NT2/D1 (cell line): ENCODE measurements at regions not wholly inside any gene's neighbourhood (a gene's known extent, or its start where the extent isn't known, plus 50 kb on each side); places are given as distances from the start of the nearest gene placed in this dataset.

Source experiments
- SUZ12 ChIP-seq: IDR thresholded peaks from 2 replicates; pipeline ENCODE4 v1.6.1; 2011; ENCODE audit not compliant: insufficient read length, insufficient read depth; ENCODE audit errors: extremely low read depth
- YY1 ChIP-seq: IDR thresholded peaks from 2 replicates; pipeline ENCODE4 v1.6.1; 2011; ENCODE audit not compliant: insufficient read length, insufficient read depth
- ZNF274 ChIP-seq: IDR thresholded peaks from 2 replicates; pipeline ENCODE4 v1.6.1; 2011; ENCODE audit warnings: mild to moderate bottlenecking, low read depth, low read length

DNA sequence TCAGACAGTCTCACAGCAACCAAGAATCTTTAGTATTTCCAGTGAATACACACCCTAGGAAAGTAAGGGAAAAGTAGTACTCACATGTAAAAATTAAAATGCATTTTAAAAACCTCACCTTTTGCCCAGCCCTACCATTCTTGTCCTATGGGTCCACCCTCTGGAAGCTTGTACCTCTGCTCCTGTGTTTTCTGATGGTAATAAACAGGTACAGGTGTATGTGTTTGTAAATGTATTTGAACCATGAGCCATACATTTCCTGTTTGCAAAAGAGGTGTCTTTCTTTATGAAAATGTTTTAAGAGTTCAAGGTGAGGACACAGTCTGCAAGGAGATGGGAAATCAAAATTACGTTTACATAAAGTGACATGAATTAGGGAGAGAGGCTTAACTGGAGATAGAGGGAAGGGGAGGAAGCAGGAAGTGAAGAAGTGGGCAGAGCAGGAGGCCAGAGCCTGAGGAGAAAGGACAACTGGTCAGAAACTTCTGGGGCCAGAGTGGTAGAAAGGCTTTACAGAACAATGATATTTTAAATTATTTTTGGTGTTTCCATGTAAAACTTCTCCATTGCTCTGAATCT is 52.0 kb upstream of the IVNS1ABP start:
- TF ChIP-seq ZNF274: no peak
- TF ChIP-seq YY1: no peak
- no peak for TF ChIP-seq SUZ12
